ENCODE measurements at regions not wholly inside any gene's neighbourhood (a gene's known extent, or its start where the extent isn't known, plus 50 kb on each side); places are given as distances from the start of the nearest gene placed in this dataset.

- CTCF ChIA-PET = no interaction called here
- BruUV-seq (replicated peaks) = no TSS peak
- POLR2A ChIA-PET = no interaction called here
Observed at GRCh38 chr2:60047944-60048525, 505.4 kb downstream of the BCL11A start.

More at GRCh38 chr2:60047944-60048525, 505.4 kb downstream of the BCL11A start:
- H3K4me2 ChIP-seq (ENCODE audit: control insufficient read depth, insufficient read depth) = no peak overlapping the region
- no peaks in the 10 kb centered on the region for H3K79me2 ChIP-seq (ENCODE audit: control insufficient read depth, insufficient read depth, low read length)
- H3K36me3 ChIP-seq (ENCODE audit: control insufficient read depth in 2 of 2, insufficient read depth in 2 of 2, low read length in 1 of 2) = no peaks in the 10 kb centered on the region
- no peaks in the 10 kb centered on the region for H4K20me1 ChIP-seq (ENCODE audit: control insufficient read depth, insufficient read depth)
- FAIRE-seq (no peak), DNase-seq (ENCODE audit: low read depth, low spot score) (no peak), ATAC-seq (no peak)
- no peaks in the 10 kb centered on the region for H3K9me3 ChIP-seq (replicated peaks; ENCODE audit: control insufficient read depth, insufficient read depth, low read length)
- H3K27ac ChIP-seq (ENCODE audit: control insufficient read depth, insufficient read depth) = no peak overlapping the region
- H3K4me1 ChIP-seq (ENCODE audit: control insufficient read depth, insufficient read depth, low read length) = no peaks in the 10 kb centered on the region
- RAD21 ChIA-PET (ENCODE audit: unreplicated experiment) = no interaction called here
- no peak overlapping the region for H3K4me3 ChIP-seq
- SMC1A ChIA-PET (ENCODE audit: uncharacterized antibody, unreplicated experiment) = no interaction called here
- in situ Hi-C loops (cut with MboI) (no loop called here), intact Hi-C loops (cut with micrococcal nuclease; ENCODE audit: unreplicated experiment) (no loop called here)
- TF ChIP-seq RBBP5 (conservative IDR thresholded peaks at IDR 0.05) (no peak), HDAC2 (IDR thresholded peaks at IDR 0.05) (no peak), BACH1 (IDR thresholded peaks at IDR 0.05; ENCODE audit: borderline replicate concordance) (no peak), CEBPB (IDR thresholded peaks at IDR 0.05; ENCODE audit: borderline replicate concordance in 1 of 2, low read depth in 2 of 2, low read length in 2 of 2) (no peak), RUNX3 (IDR thresholded peaks at IDR 0.05; ENCODE audit: low read length) (no peak), BCLAF1 (IDR thresholded peaks at IDR 0.05) (no peak), FOS (IDR thresholded peaks at IDR 0.05; ENCODE audit: borderline replicate concordance, extremely low read depth, insufficient read length) (no peak), SKIL (IDR thresholded peaks at IDR 0.05; ENCODE audit: low read depth, poor library complexity, severe bottlenecking) (no peak), SRF (IDR thresholded peaks at IDR 0.05; ENCODE audit: low read depth in 2 of 2, low read length in 2 of 2) (no peak), PML (IDR thresholded peaks at IDR 0.05; ENCODE audit: low read length) (no peak), RAD21 (IDR thresholded peaks at IDR 0.05; ENCODE audit: insufficient read depth, low read depth, low read length) (no peak), KLF5 (IDR thresholded peaks at IDR 0.05; ENCODE audit: partially characterized antibody) (no peak), ZZZ3 (IDR thresholded peaks at IDR 0.05; ENCODE audit: control insufficient read depth, insufficient read length, low read depth) (no peak), RB1 (IDR thresholded peaks at IDR 0.05; ENCODE audit: borderline replicate concordance) (no peak), E2F4 (IDR thresholded peaks at IDR 0.05; ENCODE audit: low read depth, low read length) (no peak), ESRRA (IDR thresholded peaks at IDR 0.05; ENCODE audit: low read length) (no peak), HCFC1 (IDR thresholded peaks at IDR 0.05; ENCODE audit: low read length) (no peak), GABPA (IDR thresholded peaks at IDR 0.05; ENCODE audit: low read depth) (no peak)
- 27% methylated on average over 4 of the region's 4 CpGs for WGBS (ENCODE audit: insufficient coverage, insufficient replicate concordance, low lambda C conversion rate, missing lambda C conversion rate)
- H2AFZ ChIP-seq (ENCODE audit: control insufficient read depth, low read depth, low read length) = no peak overlapping the region
- no peak overlapping the region for H3K9ac ChIP-seq (ENCODE audit: control insufficient read depth, insufficient read depth, low read length)
- H3K27me3 ChIP-seq (replicated peaks in 1 of 2; ENCODE audit: control insufficient read depth in 2 of 2, insufficient read depth in 2 of 2, low read length in 1 of 2) = no peaks in the 10 kb centered on the region; a peak in 1 of 4 replicates

All from GM12878 (cell line).